AG08396 (cell line): ENCODE measurements at regions not wholly inside any gene's neighbourhood (a gene's known extent, or its start where the extent isn't known, plus 50 kb on each side); places are given as distances from the start of the nearest gene placed in this dataset.

Experiments used
- DNase-seq: peaks from one replicate; pipeline ENCODE4 v3.0.0; 2012; ENCODE audit warnings: low spot score, mixed read lengths

DNA sequence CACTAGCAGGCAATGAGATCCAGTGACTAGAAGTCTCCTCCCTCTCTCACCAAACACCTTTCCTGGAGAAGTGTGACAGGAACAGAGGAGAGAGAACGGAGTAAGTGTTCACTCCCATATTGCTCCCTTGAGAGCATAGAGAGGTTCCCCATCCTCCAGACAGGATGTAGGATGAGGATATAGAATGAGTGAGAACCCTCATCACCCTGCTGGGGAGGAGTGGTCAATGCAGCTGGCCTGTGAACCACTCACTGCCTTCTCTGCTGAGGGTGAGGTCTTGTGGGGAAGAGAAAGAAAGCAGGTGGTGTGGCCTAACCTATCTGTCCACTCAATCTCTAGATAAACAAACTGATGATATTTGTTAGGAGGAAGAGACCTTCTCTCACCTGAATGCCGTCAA, 386.6 kb downstream of the PCDH20 start:
- no peak for DNase-seq

- DNase-seq: no peak
These were observed 391.6 kb downstream of the PCDH20 start for GRCh38 chr13:61024046-61024445.

- DNase-seq: no peak
These were observed 393.8 kb downstream of the PCDH20 start for GRCh38 chr13:61021838-61022237.

DNA sequence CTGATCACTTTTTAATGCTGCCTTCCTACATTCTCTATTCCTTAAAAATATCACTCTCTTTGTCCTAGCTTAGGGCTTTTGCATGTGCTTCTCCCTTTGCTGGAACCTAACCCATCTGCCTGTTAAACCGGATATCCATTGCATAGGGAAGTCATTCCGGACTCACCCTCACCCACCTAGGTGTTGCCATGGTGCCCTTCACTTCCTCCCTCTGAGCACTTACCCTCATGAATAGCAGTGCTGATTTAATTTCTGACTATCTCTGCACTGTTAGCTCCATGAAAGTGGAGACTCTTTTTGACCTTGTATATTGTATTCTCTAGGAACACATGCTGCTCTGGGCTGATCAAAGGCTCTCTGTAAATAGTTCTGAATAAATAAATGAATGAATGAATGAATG, 401.9 kb downstream of the PCDH20 start:
- no peak for DNase-seq

DNA sequence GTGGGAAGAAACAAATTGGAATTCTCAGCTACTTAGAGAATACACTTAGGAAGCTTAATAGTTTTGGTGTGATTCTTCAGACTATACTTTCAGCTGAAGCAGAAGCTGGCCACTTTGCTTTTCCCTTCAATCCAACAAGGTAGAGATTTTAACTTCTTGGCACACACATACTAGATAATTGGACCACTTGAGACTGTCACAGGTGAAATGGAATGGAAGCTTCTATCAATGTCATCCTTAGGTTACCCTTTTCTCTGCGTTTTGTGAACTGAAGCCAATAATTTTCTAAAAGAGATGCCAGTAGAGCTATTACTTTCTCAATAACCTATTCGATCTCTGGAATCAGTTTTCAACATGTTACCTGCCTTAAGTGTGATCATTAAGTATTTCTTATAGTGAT, 405.3 kb downstream of the PCDH20 start:
- DNase-seq: no peak

DNA sequence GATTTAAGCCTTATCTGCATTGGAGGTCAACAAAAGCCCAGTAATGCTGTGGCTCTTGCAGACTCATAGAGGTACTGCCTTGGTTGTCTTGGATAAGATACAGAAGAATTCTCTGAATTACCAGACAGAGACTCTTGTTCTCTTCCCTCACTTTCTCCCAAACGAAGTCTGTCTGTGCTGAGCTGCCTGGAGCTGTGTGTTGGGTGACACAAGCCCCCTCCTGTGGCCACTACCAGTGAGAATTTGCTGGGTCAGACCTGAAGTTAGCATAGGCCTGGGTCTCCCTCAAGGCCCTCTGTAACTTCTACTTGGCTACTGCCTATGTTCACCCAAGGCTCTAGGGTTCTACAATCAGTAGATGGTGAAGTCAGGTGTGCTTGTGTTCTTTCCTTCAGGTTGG, 413.0 kb downstream of the PCDH20 start:
- no peak for DNase-seq

- no peak for DNase-seq
These were observed 425.5 kb downstream of the PCDH20 start for GRCh38 chr13:60990032-60990733.

GRCh38 chr13:60986301-60986700, 429.3 kb downstream of the PCDH20 start:
- DNase-seq: no peak

- DNase-seq: no peak
These were observed 434.2 kb downstream of the PCDH20 start for GRCh38 chr13:60981407-60981806.

GRCh38 chr13:60976367-60976766, 439.3 kb downstream of the PCDH20 start:
- no peak for DNase-seq

- DNase-seq: no peak
These were observed 441.4 kb downstream of the PCDH20 start for GRCh38 chr13:60974296-60974695.

- no peak for DNase-seq
These were observed 442.1 kb downstream of the PCDH20 start for GRCh38 chr13:60973529-60973928.

GRCh38 chr13:60970736-60971135, 444.9 kb downstream of the PCDH20 start:
- no peak for DNase-seq

- DNase-seq: no peak
These were observed 446.0 kb downstream of the PCDH20 start for GRCh38 chr13:60969656-60970055.

- no peak for DNase-seq
These were observed 456.2 kb downstream of the PCDH20 start for GRCh38 chr13:60959427-60959826.

GRCh38 chr13:60957816-60958215, 457.8 kb downstream of the PCDH20 start:
- no peak for DNase-seq

DNA sequence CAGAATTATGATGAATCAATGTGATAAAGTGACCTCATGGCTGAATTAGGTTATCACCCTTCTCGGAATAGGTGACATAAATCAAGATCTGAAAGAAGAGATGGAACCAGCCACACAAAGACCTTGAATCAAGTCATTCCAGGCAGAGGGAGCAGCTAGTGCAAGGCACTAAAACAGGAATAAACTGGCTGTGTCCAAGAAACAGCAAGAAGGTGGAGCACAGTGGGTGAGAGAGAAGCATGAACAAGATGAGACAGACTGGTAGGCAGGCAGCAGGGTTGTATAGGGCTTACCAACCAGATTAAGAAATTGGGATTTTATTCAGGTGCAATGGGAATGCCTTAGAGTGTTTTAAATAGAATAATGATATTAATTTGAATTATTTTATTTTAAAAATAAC, 470.3 kb downstream of the PCDH20 start:
- DNase-seq: no peak

DNA sequence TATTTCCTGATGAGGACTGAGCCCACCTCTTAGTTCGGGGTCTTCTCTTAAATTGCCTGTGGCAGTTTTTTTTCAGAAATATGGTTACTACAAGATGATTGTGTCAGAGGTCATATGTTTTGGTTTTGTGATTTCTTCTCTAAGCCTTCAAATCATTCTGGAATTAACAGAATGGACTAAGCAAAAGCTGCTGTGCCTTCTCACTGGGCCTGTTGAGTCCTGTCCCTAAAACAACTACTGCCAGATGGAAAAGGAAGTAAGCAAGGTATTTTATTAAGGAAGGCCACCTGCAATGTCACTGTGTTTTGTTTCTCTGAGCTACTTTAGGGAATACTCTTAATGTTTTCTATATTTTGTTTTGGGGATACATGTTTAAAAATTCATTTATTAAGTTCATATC, 470.8 kb downstream of the PCDH20 start:
- DNase-seq: no peak

DNA sequence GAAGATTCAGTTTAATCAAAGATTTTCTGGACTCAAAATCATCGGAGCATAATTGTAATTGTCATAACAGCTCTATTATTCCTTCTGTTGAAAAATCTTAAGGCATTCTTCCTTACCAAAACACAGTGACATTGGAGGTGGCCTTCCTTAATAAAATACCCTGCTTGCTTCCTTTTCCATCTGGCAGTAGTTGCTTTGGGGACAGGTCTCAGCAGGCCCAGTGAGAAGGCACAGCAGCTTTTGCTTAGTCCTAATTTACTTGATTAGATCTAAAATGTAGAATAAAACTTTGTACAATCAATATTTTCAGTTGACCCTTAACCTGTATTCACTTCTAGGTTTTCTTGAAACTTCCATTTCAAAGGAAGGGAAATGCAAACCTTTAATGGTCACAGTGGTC, 471.6 kb downstream of the PCDH20 start:
- DNase-seq: no peak

DNA sequence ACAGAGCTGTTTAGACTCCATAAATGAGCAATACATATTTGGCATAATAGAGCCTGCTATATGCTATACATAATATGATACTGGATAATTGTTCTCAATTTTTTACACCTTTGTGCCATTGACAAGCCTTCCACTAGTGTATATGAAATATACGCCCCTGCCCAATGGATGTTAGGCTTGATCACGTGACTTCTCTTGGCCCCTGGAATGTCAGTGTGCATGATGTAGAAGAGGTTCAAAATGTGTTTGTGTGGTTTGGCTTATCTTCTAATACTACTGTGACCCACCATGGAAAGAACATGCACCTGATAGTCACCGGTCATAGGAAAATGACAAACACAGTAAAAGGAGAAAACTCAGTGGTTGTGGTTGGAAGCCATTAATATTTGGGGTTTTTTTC, 479.4 kb downstream of the PCDH20 start:
- DNase-seq: no peak

DNA sequence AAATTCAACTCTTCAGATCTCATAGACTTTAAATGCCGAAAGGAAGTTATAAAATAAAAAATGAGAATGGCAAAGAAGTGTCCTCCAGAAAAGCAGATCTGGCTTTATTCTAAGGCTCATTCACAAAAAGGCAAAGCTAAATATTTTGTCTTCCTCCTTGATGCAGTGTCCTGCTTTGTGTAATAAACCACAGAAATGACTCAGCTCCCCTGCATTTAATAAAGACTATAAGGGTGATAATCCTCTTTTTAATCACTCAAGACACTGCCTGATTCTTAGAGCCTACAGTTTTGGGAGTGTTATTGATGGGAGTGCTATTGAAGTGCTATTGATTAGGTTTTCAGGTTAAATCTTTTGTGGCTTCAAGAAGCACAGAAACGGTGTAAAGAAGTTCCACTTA, 482.0 kb downstream of the PCDH20 start:
- DNase-seq: no peak

DNA sequence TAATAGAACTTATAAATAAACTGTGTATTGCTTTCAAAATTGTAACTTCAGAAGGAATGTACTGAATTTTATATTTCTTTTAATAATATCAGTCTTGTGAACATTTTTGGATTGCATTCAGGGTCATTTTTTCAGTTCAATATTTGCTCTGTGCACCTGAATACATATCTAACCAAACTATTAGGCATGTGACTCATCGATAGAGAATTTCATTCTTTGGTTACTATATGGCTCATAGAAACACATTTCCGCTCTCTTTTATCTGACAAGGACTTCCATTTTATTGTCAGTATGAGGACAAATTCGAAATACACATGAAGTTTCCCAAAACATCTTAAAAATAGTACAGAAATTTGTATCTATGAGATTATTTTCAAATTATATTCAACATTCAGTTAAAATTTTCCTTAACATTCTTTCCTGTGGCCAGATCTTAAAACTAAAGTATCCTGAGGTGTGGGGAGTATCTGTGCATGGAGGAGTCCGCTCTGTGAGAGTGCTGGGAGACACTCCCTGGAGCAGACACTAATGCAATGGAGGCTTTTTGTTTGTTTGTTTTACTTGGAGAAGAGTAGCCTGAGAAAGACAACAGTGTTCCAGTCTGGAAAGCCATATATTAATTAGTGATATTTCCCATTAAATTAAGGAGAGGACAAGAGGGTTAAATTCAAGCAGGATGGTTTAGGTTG, 483.6 kb downstream of the PCDH20 start:
- DNase-seq: no peak

- DNase-seq: no peak
These were observed 490.0 kb downstream of the PCDH20 start for GRCh38 chr13:60925686-60926085.

GRCh38 chr13:60924856-60925255, 490.8 kb downstream of the PCDH20 start:
- DNase-seq: no peak
